GM23338 (cell line): ENCODE measurements at regions not wholly inside any gene's neighbourhood (a gene's known extent, or its start where the extent isn't known, plus 50 kb on each side); places are given as distances from the start of the nearest gene placed in this dataset.

Source experiments
- CREB1 ChIP-seq: fragments of 250-450 bp; sonication (Bioruptor Pico); IDR thresholded peaks from 2 replicates; pipeline ENCODE4 v1.5.0; 2020; ENCODE audit warnings: low read depth, mild to moderate bottlenecking, moderate library complexity
- EZH2 ChIP-seq: fragments of 200-600 bp; sonication (generic); IDR thresholded peaks from one replicate; pipeline ENCODE4 v1.8.0; 2017; ENCODE audit warnings: antibody characterized with exemption, mild to moderate bottlenecking, low read depth; ENCODE audit not compliant: unreplicated experiment
- EZH2phosphoT487 ChIP-seq: fragments of 200-600 bp; sonication (generic); IDR thresholded peaks from one replicate; pipeline ENCODE4 v1.8.1; 2018; ENCODE audit warnings: antibody characterized with exemption; ENCODE audit not compliant: unreplicated experiment
- POLR2AphosphoS5 ChIP-seq: IDR thresholded peaks from 2 replicates; pipeline ENCODE4 v1.6.1; 2016; ENCODE audit warnings: antibody characterized with exemption, low read depth
- TF ChIP-seq, protein P1 (sequence below), 2 experiments: fragments of 200-600 bp in 1 of 2; sonication (generic) in 1 of 2; conservative IDR thresholded peaks; 2 replicates each; pipeline versions ENCODE4 v1.5.1 to v1.6.1; 2016 to 2017; ENCODE audit warnings: antibody characterized with exemption in 2 of 2, low read depth in 2 of 2, mild to moderate bottlenecking in 2 of 2, moderate library complexity in 1 of 2
- TF ChIP-seq, protein P2 (sequence below): IDR thresholded peaks from one replicate; pipeline ENCODE4 v1.6.1; 2018; ENCODE audit warnings: antibody characterized with exemption; ENCODE audit not compliant: unreplicated experiment

DNA sequence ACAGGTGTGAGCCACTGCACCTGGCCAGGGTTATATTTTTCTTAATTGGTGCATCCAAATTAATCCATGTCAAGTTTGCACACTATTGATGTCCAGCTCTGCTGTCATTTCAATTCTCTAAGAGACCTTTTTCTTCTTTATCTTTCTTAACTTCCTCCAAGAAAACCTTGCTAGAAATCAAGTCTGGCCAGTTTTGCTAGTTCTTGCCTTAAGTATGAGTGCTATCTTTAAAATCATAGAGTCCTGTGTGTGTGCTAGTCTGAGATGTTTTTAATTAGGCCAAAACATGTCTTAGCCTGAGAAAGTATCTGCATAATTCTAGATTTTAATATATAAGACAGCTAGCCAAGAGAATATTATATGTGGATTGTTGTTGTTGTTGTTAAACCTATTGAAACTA, 56.2 kb upstream of the SLC39A10 start:
- TF ChIP-seq EZH2 (no peak), CREB1 (CRISPR knock-in tag) (no peak), POLR2AphosphoS5 (no peak), EZH2phosphoT487 (no peak)
- TF ChIP-seq, protein P1, sequence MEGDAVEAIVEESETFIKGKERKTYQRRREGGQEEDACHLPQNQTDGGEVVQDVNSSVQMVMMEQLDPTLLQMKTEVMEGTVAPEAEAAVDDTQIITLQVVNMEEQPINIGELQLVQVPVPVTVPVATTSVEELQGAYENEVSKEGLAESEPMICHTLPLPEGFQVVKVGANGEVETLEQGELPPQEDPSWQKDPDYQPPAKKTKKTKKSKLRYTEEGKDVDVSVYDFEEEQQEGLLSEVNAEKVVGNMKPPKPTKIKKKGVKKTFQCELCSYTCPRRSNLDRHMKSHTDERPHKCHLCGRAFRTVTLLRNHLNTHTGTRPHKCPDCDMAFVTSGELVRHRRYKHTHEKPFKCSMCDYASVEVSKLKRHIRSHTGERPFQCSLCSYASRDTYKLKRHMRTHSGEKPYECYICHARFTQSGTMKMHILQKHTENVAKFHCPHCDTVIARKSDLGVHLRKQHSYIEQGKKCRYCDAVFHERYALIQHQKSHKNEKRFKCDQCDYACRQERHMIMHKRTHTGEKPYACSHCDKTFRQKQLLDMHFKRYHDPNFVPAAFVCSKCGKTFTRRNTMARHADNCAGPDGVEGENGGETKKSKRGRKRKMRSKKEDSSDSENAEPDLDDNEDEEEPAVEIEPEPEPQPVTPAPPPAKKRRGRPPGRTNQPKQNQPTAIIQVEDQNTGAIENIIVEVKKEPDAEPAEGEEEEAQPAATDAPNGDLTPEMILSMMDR (conservative IDR thresholded peaks at IDR 0.05; ENCODE audit: low read depth in 2 of 2), result no peak
- TF ChIP-seq, protein P2, sequence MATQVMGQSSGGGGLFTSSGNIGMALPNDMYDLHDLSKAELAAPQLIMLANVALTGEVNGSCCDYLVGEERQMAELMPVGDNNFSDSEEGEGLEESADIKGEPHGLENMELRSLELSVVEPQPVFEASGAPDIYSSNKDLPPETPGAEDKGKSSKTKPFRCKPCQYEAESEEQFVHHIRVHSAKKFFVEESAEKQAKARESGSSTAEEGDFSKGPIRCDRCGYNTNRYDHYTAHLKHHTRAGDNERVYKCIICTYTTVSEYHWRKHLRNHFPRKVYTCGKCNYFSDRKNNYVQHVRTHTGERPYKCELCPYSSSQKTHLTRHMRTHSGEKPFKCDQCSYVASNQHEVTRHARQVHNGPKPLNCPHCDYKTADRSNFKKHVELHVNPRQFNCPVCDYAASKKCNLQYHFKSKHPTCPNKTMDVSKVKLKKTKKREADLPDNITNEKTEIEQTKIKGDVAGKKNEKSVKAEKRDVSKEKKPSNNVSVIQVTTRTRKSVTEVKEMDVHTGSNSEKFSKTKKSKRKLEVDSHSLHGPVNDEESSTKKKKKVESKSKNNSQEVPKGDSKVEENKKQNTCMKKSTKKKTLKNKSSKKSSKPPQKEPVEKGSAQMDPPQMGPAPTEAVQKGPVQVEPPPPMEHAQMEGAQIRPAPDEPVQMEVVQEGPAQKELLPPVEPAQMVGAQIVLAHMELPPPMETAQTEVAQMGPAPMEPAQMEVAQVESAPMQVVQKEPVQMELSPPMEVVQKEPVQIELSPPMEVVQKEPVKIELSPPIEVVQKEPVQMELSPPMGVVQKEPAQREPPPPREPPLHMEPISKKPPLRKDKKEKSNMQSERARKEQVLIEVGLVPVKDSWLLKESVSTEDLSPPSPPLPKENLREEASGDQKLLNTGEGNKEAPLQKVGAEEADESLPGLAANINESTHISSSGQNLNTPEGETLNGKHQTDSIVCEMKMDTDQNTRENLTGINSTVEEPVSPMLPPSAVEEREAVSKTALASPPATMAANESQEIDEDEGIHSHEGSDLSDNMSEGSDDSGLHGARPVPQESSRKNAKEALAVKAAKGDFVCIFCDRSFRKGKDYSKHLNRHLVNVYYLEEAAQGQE, result no peak
